ENCODE measurements at regions not wholly inside any gene's neighbourhood (a gene's known extent, or its start where the extent isn't known, plus 50 kb on each side); places are given as distances from the start of the nearest gene placed in this dataset.

GRCh38 chr5:60488466-60489130 is 211.4 kb downstream of the DEPDC1B start:
- TF ChIP-seq GATA3 (IDR thresholded peaks at IDR 0.05; ENCODE audit: low read depth, low read length): no peak
- TF ChIP-seq GATA2 (IDR thresholded peaks at IDR 0.05; ENCODE audit: low read depth, low read length): no peak

All from SH-SY5Y (cell line).